Sigmoid colon (tissue), 4 donors: ENCODE measurements at regions not wholly inside any gene's neighbourhood (a gene's known extent, or its start where the extent isn't known, plus 50 kb on each side); places are given as distances from the start of the nearest gene placed in this dataset.

Experiments used
- POLR2A ChIP-seq, 2 donors: fragments of 450-650 bp; IDR thresholded peaks; one replicate each; pipeline ENCODE4 v1.6.1; 2016; ENCODE audit warnings: antibody characterized with exemption in 2 of 2, mild to moderate bottlenecking in 2 of 2, moderate library complexity in 2 of 2
- POLR2AphosphoS5 ChIP-seq, 4 donors: sonication (generic); formaldehyde crosslinking; IDR thresholded peaks; one replicate each; pipeline ENCODE4 v1.6.1; 2017; ENCODE audit warnings: antibody characterized with exemption in 4 of 4
- TF ChIP-seq, protein P1 (sequence below), 4 experiments: fragments of 450-650 bp in 3 of 4; fragments of 200-600 bp in 1 of 4; IDR thresholded peaks; one replicate each; pipeline ENCODE4 v1.5.1; 2016 to 2019; ENCODE audit warnings: antibody characterized with exemption in 4 of 4, mild to moderate bottlenecking in 3 of 4, moderate library complexity in 2 of 4

DNA sequence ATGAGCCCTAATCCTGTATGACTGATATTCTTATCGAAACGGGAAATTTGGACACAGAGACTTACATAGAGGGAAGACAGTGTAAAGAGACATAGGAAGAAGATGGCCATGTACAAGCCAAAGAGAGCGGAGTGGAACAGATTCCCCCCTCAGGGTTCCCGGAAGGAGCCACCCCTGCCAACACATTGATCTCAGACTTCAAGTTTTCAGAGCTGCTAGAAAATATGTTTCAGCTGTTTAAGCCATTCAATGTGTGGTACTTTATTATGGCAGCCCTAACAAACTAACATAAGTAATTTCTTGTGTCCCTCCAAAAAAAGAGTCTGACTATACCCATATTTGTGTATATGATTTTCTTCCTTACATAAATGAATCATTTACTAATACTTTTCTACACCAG is 128.0 kb upstream of the STC2 start:
- TF ChIP-seq, protein P1, sequence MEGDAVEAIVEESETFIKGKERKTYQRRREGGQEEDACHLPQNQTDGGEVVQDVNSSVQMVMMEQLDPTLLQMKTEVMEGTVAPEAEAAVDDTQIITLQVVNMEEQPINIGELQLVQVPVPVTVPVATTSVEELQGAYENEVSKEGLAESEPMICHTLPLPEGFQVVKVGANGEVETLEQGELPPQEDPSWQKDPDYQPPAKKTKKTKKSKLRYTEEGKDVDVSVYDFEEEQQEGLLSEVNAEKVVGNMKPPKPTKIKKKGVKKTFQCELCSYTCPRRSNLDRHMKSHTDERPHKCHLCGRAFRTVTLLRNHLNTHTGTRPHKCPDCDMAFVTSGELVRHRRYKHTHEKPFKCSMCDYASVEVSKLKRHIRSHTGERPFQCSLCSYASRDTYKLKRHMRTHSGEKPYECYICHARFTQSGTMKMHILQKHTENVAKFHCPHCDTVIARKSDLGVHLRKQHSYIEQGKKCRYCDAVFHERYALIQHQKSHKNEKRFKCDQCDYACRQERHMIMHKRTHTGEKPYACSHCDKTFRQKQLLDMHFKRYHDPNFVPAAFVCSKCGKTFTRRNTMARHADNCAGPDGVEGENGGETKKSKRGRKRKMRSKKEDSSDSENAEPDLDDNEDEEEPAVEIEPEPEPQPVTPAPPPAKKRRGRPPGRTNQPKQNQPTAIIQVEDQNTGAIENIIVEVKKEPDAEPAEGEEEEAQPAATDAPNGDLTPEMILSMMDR (IDR thresholded peaks at IDR 0.05), result no peak
- TF ChIP-seq POLR2AphosphoS5 (IDR thresholded peaks at IDR 0.05) (no peak), POLR2A (IDR thresholded peaks at IDR 0.05) (no peak)
